ENCODE measurements at regions not wholly inside any gene's neighbourhood (a gene's known extent, or its start where the extent isn't known, plus 50 kb on each side); places are given as distances from the start of the nearest gene placed in this dataset.

DNA sequence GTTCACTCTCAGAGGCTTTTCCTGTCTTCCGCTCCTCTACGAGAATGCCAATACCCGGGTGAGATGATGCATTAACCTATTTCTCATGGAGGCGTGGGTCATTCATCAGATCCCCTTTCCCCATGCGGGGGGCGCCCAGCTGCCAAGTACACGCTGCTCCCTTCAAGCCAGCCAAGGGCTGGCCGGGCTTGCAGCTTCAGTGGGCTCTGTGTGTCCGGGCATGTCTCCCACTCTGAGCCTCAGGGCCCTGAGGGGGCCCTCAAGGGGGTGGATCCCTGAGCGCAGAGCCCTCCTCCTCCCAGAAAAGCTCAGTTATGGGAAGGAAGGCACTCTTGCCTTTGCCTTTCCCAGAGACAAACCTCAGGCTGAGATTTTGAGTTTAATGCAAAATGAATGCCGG is 431.8 kb upstream of the MYT1L start:
- TF ChIP-seq POLR2A (IDR thresholded peaks at IDR 0.05) = no peak
- TF ChIP-seq, protein P1, sequence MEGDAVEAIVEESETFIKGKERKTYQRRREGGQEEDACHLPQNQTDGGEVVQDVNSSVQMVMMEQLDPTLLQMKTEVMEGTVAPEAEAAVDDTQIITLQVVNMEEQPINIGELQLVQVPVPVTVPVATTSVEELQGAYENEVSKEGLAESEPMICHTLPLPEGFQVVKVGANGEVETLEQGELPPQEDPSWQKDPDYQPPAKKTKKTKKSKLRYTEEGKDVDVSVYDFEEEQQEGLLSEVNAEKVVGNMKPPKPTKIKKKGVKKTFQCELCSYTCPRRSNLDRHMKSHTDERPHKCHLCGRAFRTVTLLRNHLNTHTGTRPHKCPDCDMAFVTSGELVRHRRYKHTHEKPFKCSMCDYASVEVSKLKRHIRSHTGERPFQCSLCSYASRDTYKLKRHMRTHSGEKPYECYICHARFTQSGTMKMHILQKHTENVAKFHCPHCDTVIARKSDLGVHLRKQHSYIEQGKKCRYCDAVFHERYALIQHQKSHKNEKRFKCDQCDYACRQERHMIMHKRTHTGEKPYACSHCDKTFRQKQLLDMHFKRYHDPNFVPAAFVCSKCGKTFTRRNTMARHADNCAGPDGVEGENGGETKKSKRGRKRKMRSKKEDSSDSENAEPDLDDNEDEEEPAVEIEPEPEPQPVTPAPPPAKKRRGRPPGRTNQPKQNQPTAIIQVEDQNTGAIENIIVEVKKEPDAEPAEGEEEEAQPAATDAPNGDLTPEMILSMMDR (IDR thresholded peaks at IDR 0.05) = no peak
- no peaks in the 10 kb centered on the region for H3K9me3 ChIP-seq (replicated peaks in 1 of 3)
- no peak overlapping the region for H3K4me3 ChIP-seq
- intact Hi-C loops (cut with DNase I) = no loop called here
- H3K36me3 ChIP-seq (replicated peaks in 1 of 2) = no peaks in the 10 kb centered on the region
- no peak overlapping the region for H3K27ac ChIP-seq
- no peak for DNase-seq
- H3K4me1 ChIP-seq (replicated peaks in 1 of 2) = no peaks in the 10 kb centered on the region
- H3K27me3 ChIP-seq = no peaks in the 10 kb centered on the region
- WGBS, 4 donors = 66 to 86% (median 74%) methylated on average over 10 to 11 of the region's 11 CpGs

DNA sequence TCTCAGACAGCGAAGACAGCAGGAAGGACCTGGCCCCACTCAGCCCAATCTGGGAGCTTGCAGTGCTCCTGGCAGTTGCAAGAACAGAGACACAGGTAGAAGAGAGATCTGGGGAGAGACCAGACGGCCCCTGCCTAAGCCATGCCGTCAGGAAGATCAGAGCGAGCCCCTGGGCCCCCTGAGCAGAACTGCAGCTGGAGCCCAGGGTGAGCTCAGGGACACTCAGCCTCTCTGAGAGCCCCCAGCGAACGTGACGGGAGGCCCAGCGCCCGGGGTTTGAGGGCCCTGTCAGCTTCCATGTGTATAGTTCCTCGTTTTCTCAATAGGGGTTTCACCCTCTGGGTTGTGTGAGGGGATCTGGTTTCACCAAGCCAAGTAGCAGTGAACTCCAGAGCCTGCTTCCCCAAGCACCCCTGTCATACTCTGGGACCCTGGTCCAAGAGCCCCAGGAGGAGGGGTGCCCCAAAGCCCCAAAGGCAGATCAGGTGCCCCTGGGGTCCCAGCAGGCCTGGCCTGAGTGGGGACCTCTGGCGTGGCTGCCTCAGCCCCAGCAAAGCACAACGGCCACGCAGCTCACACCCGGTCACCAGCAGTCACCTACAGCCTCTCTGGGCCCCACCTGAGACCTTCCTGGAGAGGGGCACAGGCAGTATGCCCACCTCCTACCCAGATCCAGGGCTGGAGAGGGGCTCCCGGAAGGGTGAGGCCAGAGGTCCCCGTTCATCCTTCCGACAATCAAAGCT is 431.3 kb upstream of the MYT1L start:
- 75 to 92% (median 81%) methylated on average over 8 to 17 of the region's 17 CpGs for WGBS, 4 donors

DNA sequence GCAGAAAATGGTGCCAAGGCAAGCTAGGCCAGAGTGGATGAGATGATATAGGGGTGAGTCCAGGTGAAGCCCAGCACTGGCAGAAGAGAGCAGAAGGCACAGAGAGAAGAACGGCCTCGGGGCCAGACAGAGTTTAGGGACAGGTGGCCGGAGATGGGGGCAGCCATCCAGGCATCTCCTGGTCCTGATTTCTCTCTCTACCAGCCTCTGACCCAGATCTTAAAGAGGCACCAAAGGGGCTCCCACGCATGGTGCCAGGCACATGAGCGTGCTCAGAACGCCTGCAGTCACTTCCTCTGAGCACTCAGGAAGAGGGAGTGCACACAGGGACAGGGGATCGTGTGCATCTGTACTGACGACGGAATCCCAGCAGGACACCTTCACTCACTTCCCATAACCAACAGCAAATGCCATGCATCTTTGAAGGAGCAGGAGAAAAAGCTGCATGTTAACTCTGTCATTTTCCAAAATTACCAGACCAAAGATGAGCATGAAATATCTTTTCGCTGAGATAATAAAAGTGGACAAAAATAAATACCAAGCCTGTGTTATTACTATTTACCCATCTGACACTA is 427.8 kb upstream of the MYT1L start:
- no peaks in the 10 kb centered on the region for H3K4me1 ChIP-seq (replicated peaks in 1 of 2)
- no peak overlapping the region for H3K4me3 ChIP-seq
- H3K27ac ChIP-seq = no peak overlapping the region
- no peaks in the 10 kb centered on the region for H3K36me3 ChIP-seq (replicated peaks in 1 of 2)
- H3K27me3 ChIP-seq = no peaks in the 10 kb centered on the region
- intact Hi-C loops (cut with DNase I) = no loop called here
- no peaks in the 10 kb centered on the region for H3K9me3 ChIP-seq (replicated peaks in 1 of 3)
- TF ChIP-seq, protein P1 (IDR thresholded peaks at IDR 0.05) = no peak
- no peak for TF ChIP-seq POLR2A (IDR thresholded peaks at IDR 0.05)
- DNase-seq = no peak
- WGBS, 4 donors = 70 to 83% (median 75%) methylated on average over 10 of the region's 10 CpGs

More for the DNA sequence above, 431.3 kb upstream of the MYT1L start:
- no peaks in the 10 kb centered on the region for H3K27me3 ChIP-seq
- H3K4me3 ChIP-seq = no peak overlapping the region
- DNase-seq = no peak
- intact Hi-C loops (cut with DNase I) = no loop called here
- H3K9me3 ChIP-seq (replicated peaks in 1 of 3) = no peaks in the 10 kb centered on the region
- H3K27ac ChIP-seq = no peak overlapping the region
- H3K36me3 ChIP-seq (replicated peaks in 1 of 2) = no peaks in the 10 kb centered on the region
- H3K4me1 ChIP-seq (replicated peaks in 1 of 2) = no peaks in the 10 kb centered on the region
- TF ChIP-seq, protein P1 (IDR thresholded peaks at IDR 0.05) = no peak
- TF ChIP-seq POLR2A (IDR thresholded peaks at IDR 0.05) = no peak

DNA sequence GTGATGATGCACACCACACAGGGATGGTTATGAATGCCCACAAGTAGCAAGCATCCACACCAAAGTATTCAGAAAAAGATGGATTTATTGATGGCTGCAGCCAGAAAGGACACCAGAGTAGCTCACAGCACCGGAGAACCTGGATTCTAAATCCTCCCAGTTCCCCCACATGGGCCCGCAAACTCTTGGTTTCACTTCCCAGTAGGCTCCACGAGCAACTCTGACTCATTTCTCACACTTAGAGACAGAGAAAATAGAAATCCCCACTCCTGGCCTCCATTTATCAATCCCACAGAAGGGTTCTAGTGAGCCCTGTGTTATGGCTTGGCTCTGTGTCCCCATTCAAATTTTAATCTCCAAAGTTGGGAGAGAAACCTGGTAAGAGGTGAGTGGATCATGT is 426.7 kb upstream of the MYT1L start:
- Histone ChIP-seq H3K4me1 (replicated peaks in 1 of 2) (no peaks in the 10 kb centered on the region), H3K27me3 (no peaks in the 10 kb centered on the region), H3K36me3 (replicated peaks in 1 of 2) (no peaks in the 10 kb centered on the region), H3K4me3 (no peak overlapping the region), H3K27ac (no peak overlapping the region), H3K9me3 (replicated peaks in 1 of 3) (no peaks in the 10 kb centered on the region)
- intact Hi-C loops (cut with DNase I) = no loop called here
- no peak for TF ChIP-seq POLR2A (IDR thresholded peaks at IDR 0.05)
- TF ChIP-seq, protein P1 (IDR thresholded peaks at IDR 0.05) = no peak
- DNase-seq = no peak
- 62 to 71% (median 66%) methylated on average over 3 of the region's 3 CpGs for WGBS, 4 donors
